ENCODE measurements at regions not wholly inside any gene's neighbourhood (a gene's known extent, or its start where the extent isn't known, plus 50 kb on each side); places are given as distances from the start of the nearest gene placed in this dataset.

DNA sequence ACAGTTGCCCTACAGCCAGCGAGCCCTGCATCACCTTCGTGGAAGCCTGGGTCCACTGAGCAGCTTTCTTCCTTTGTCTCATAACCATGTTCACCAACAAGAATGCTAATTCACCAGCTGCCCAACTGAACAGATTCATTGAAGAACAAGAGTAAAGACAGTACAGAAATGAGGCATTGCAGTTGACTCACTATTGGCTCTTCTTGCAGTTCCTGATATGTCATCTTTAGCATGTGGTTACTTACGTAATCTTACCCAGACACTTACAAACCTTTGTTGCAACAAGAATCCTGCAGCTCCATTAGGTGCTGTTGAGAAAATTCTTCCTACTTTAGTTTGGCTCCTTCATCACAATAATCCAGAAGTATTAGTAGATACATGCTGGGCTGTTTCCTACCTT is 174.0 kb upstream of the TPK1 start:
- Mint-ChIP-seq H3K27ac (peak overlapping the region in 1 of 7 donors; percentile 56), H3K4me1 (peaks cover 6% of the 10 kb centered on the region), H3K4me3 (no peak overlapping the region), H3K27me3 (ENCODE audit: low read depth in 3 of 3) (peaks cover 0 to 2% (median under 1%) of the 10 kb centered on the region in 3 donors), H3K9me3 (peaks cover 0 to 6% (median 3%) of the 10 kb centered on the region in 7 donors), H3K36me3 (no peaks in the 10 kb centered on the region)
- Histone ChIP-seq H4K20me1 (ENCODE audit: insufficient read depth, low read length) (no peaks in the 10 kb centered on the region), H3K9ac (ENCODE audit: insufficient read depth, low read length, poor library complexity, severe bottlenecking) (no peak overlapping the region), H3K27me3 (ENCODE audit: control insufficient read depth in 2 of 2, insufficient read depth in 2 of 2, low read length in 2 of 2) (no peaks in the 10 kb centered on the region), H3K4me1 (ENCODE audit: control insufficient read depth in 1 of 2, insufficient read depth in 2 of 2, low read length in 2 of 2) (no peaks in the 10 kb centered on the region), H2AFZ (ENCODE audit: insufficient read depth, low read depth, low read length, poor library complexity, severe bottlenecking) (no peak overlapping the region), H3K79me2 (ENCODE audit: insufficient read depth, low read length) (no peaks in the 10 kb centered on the region), H3K27ac (ENCODE audit: low read depth in 1 of 2, low read length in 2 of 2) (no peak overlapping the region), H3K9me3 (replicated peaks in 1 of 2; ENCODE audit: control insufficient read depth in 1 of 2, insufficient read depth in 1 of 2, low read length in 2 of 2) (no peaks in the 10 kb centered on the region), H3K36me3 (replicated peaks in 1 of 2; ENCODE audit: control insufficient read depth in 1 of 2, insufficient read depth in 2 of 2, low read length in 2 of 2) (no peaks in the 10 kb centered on the region), H3K4me3 (replicated peaks in 1 of 3; ENCODE audit: low read depth in 2 of 3, low read length in 3 of 3) (no peak overlapping the region), H3K4me2 (replicated peaks; ENCODE audit: extremely low read depth, low read length, poor library complexity, severe bottlenecking) (no peak overlapping the region)
- intact Hi-C loops (cut with micrococcal nuclease) = no loop called here
- DNase-seq = peak; percentile 0 to 36 (median 21)
- no CpG with 5 or more reads among the region's 3 CpGs for WGBS (ENCODE audit: insufficient coverage)
- TF ChIP-seq, protein P1, sequence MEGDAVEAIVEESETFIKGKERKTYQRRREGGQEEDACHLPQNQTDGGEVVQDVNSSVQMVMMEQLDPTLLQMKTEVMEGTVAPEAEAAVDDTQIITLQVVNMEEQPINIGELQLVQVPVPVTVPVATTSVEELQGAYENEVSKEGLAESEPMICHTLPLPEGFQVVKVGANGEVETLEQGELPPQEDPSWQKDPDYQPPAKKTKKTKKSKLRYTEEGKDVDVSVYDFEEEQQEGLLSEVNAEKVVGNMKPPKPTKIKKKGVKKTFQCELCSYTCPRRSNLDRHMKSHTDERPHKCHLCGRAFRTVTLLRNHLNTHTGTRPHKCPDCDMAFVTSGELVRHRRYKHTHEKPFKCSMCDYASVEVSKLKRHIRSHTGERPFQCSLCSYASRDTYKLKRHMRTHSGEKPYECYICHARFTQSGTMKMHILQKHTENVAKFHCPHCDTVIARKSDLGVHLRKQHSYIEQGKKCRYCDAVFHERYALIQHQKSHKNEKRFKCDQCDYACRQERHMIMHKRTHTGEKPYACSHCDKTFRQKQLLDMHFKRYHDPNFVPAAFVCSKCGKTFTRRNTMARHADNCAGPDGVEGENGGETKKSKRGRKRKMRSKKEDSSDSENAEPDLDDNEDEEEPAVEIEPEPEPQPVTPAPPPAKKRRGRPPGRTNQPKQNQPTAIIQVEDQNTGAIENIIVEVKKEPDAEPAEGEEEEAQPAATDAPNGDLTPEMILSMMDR (IDR thresholded peaks at IDR 0.05) = no peak

DNA sequence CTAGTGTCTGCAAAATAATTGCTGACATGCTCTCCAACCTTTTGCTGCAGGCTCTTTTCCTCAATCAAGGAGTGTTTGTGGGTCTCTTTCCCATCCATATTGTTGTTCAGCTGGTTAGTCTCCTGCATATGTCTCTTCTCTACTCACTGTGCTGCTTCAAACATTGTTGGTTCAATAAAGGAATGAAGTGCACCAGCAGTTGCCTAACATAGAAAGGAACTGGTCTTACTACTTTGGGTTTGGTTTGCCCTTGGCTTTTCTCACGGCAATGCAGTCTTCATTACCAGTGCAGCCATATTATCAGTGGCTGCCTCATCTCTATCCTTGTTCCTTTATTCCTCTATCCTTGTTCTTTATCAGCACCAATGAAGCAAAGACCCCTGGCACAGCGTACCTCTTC is 169.7 kb upstream of the TPK1 start:
- Histone ChIP-seq H3K9ac (ENCODE audit: insufficient read depth, low read length, poor library complexity, severe bottlenecking) (no peak overlapping the region), H4K20me1 (ENCODE audit: insufficient read depth, low read length) (no peaks in the 10 kb centered on the region), H3K79me2 (ENCODE audit: insufficient read depth, low read length) (no peaks in the 10 kb centered on the region), H3K4me1 (ENCODE audit: control insufficient read depth in 1 of 2, insufficient read depth in 2 of 2, low read length in 2 of 2) (no peaks in the 10 kb centered on the region), H2AFZ (ENCODE audit: insufficient read depth, low read depth, low read length, poor library complexity, severe bottlenecking) (no peak overlapping the region), H3K9me3 (replicated peaks in 1 of 2; ENCODE audit: control insufficient read depth in 1 of 2, insufficient read depth in 1 of 2, low read length in 2 of 2) (peaks cover 12 to 13% of the 10 kb centered on the region in 2 donors), H3K4me2 (replicated peaks; ENCODE audit: extremely low read depth, low read length, poor library complexity, severe bottlenecking) (no peak overlapping the region), H3K27me3 (ENCODE audit: control insufficient read depth in 2 of 2, insufficient read depth in 2 of 2, low read length in 2 of 2) (no peaks in the 10 kb centered on the region), H3K27ac (ENCODE audit: low read depth in 1 of 2, low read length in 2 of 2) (no peak overlapping the region), H3K36me3 (replicated peaks in 1 of 2; ENCODE audit: control insufficient read depth in 1 of 2, insufficient read depth in 2 of 2, low read length in 2 of 2) (no peaks in the 10 kb centered on the region), H3K4me3 (replicated peaks in 1 of 3; ENCODE audit: low read depth in 2 of 3, low read length in 3 of 3) (no peak overlapping the region)
- H3K27ac Mint-ChIP-seq = no peak overlapping the region
- no peak overlapping the region for H3K4me3 Mint-ChIP-seq
- WGBS (ENCODE audit: insufficient coverage) = 91% methylated on average over 2 of the region's 2 CpGs
- H3K9me3 Mint-ChIP-seq = peaks cover 10 to 22% (median 14%) of the 10 kb centered on the region in 7 donors
- H3K4me1 Mint-ChIP-seq = peaks cover 6% of the 10 kb centered on the region
- H3K36me3 Mint-ChIP-seq = no peaks in the 10 kb centered on the region
- intact Hi-C loops (cut with micrococcal nuclease) = no loop called here
- H3K27me3 Mint-ChIP-seq (ENCODE audit: low read depth in 3 of 3) = peaks cover 0 to 2% (median 1%) of the 10 kb centered on the region in 3 donors
- no peak for DNase-seq
- TF ChIP-seq, protein P1 (IDR thresholded peaks at IDR 0.05) = no peak
